Activated B cell treated with CpG ODN at 0.5 μM for 24 hours (primary cell): ENCODE measurements at regions not wholly inside any gene's neighbourhood (a gene's known extent, or its start where the extent isn't known, plus 50 kb on each side); places are given as distances from the start of the nearest gene placed in this dataset.

Experiments
- ATAC-seq: fragments of 200-7000 bp; cut with Tn5 transposase; one replicate; pipeline ENCODE4 v1.10.0; 2021; ENCODE audit warnings: low read depth, mild to moderate bottlenecking, moderate library complexity
- CTCF ChIA-PET: fragments of 350-600 bp; sonication (Branson Sonifier 250); formaldehyde crosslinking; loops from one replicate; lab custom pipeline; 2021; ENCODE audit warnings: antibody characterized with exemption; lab: Charles Lee
- POLR2A ChIA-PET: fragments of 350-600 bp; sonication (Branson Sonifier 250); formaldehyde crosslinking; loops from one replicate; lab custom pipeline; 2021; ENCODE audit warnings: antibody characterized with exemption; lab: Charles Lee
- DNase-seq: peaks from one replicate; pipeline ENCODE4 v3.0.0; 2022
- H3K27ac Mint-ChIP-seq: one replicate; pipeline ENCODE4 v1.8.0; 2020; ENCODE audit warnings: mixed read lengths
- H3K27me3 Mint-ChIP-seq: one replicate; pipeline ENCODE4 v1.8.0; 2021; ENCODE audit warnings: mixed read lengths
- H3K36me3 Mint-ChIP-seq: one replicate; pipeline ENCODE4 v1.8.0; 2021; ENCODE audit warnings: low read depth, mixed read lengths
- H3K4me1 Mint-ChIP-seq: one replicate; pipeline ENCODE4 v1.8.0; 2021; ENCODE audit warnings: mixed read lengths
- H3K4me3 Mint-ChIP-seq: one replicate; pipeline ENCODE4 v1.8.0; 2020; ENCODE audit warnings: mild to moderate bottlenecking, mixed read lengths
- H3K9me3 Mint-ChIP-seq: one replicate; pipeline ENCODE4 v1.8.0; 2020; ENCODE audit warnings: mixed read lengths
- CTCF ChIP-seq: fragments of 200-600 bp; IDR thresholded peaks from one replicate; pipeline ENCODE4 v1.8.0; 2022; ENCODE audit warnings: antibody characterized with exemption, mild to moderate bottlenecking
- intact Hi-C: fragments of 100-400 bp; cut with micrococcal nuclease; formaldehyde crosslinking; loops from one replicate; pipeline ENCODE4 v1.15.1; 2024

DNA sequence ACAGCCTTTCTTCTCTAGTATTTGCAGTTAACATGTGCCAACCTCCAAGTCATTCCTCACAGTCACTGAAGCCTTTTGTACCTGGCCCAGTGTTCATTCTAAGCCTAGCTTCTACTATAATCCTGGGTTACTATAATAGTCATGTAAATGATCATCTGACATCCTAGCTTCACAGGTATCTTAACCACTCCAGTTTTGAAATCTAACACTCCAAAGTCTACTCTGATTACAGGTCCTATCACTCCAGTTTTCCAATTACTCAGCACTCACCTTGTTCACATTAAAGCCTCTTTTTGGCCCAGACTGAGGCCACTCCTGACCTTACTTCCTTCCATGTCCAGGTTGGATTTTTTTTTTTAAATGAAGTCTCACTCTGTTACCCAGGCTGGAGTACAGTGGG, 87.6 kb upstream of the ZCCHC13 start:
- intact Hi-C loops, result no loop called here
- H3K4me3 Mint-ChIP-seq, result no peak overlapping the region
- H3K9me3 Mint-ChIP-seq, result no peaks in the 10 kb centered on the region
- DNase-seq, result no peak
- H3K27me3 Mint-ChIP-seq, result no peaks in the 10 kb centered on the region
- CTCF ChIA-PET, result no interaction called here
- H3K36me3 Mint-ChIP-seq, result peaks cover 55% of the 10 kb centered on the region
- POLR2A ChIA-PET, result no interaction called here
- H3K4me1 Mint-ChIP-seq, result no peaks in the 10 kb centered on the region
- no peak overlapping the region for H3K27ac Mint-ChIP-seq
- no peak for ATAC-seq
- TF ChIP-seq CTCF, result no peak

- POLR2A ChIA-PET, result no interaction called here
- no peaks in the 10 kb centered on the region for H3K27me3 Mint-ChIP-seq
- no peaks in the 10 kb centered on the region for H3K9me3 Mint-ChIP-seq
- DNase-seq (no peak), ATAC-seq (no peak)
- CTCF ChIA-PET, result no interaction called here
- no peak overlapping the region for H3K4me3 Mint-ChIP-seq
- H3K36me3 Mint-ChIP-seq, result peaks cover 46% of the 10 kb centered on the region
- intact Hi-C loops, result no loop called here
- TF ChIP-seq CTCF, result no peak
- no peak overlapping the region for H3K27ac Mint-ChIP-seq
- H3K4me1 Mint-ChIP-seq, result no peaks in the 10 kb centered on the region
Observed at GRCh38 chrX:74211911-74212310, 92.1 kb upstream of the ZCCHC13 start.

- no peak for TF ChIP-seq CTCF
- POLR2A ChIA-PET, result no interaction called here
- intact Hi-C loops, result no loop called here
- Mint-ChIP-seq H3K36me3 (peaks cover 25% of the 10 kb centered on the region), H3K27ac (no peak overlapping the region), H3K4me3 (no peak overlapping the region), H3K27me3 (no peaks in the 10 kb centered on the region), H3K4me1 (no peaks in the 10 kb centered on the region), H3K9me3 (no peaks in the 10 kb centered on the region)
- DNase-seq, result no peak
- CTCF ChIA-PET, result no interaction called here
- no peak for ATAC-seq
Observed at GRCh38 chrX:74207539-74207938, 96.4 kb upstream of the ZCCHC13 start.

GRCh38 chrX:74195605-74196004, 108.4 kb upstream of the ZCCHC13 start:
- POLR2A ChIA-PET, result no interaction called here
- Mint-ChIP-seq H3K9me3 (peaks cover 2% of the 10 kb centered on the region), H3K36me3 (peaks cover 1% of the 10 kb centered on the region), H3K4me1 (no peaks in the 10 kb centered on the region), H3K27ac (no peak overlapping the region), H3K4me3 (no peak overlapping the region), H3K27me3 (no peaks in the 10 kb centered on the region)
- no peak for TF ChIP-seq CTCF
- DNase-seq, result no peak
- CTCF ChIA-PET, result no interaction called here
- intact Hi-C loops, result no loop called here
- no peak for ATAC-seq

GRCh38 chrX:74195120-74195519, 108.9 kb upstream of the ZCCHC13 start:
- POLR2A ChIA-PET, result no interaction called here
- peaks cover 2% of the 10 kb centered on the region for H3K9me3 Mint-ChIP-seq
- no peak overlapping the region for H3K4me3 Mint-ChIP-seq
- no peak for ATAC-seq
- peaks cover 1% of the 10 kb centered on the region for H3K36me3 Mint-ChIP-seq
- TF ChIP-seq CTCF, result no peak
- H3K27ac Mint-ChIP-seq, result no peak overlapping the region
- intact Hi-C loops, result no loop called here
- CTCF ChIA-PET, result no interaction called here
- no peaks in the 10 kb centered on the region for H3K27me3 Mint-ChIP-seq
- DNase-seq, result no peak
- H3K4me1 Mint-ChIP-seq, result no peaks in the 10 kb centered on the region
